ENCODE measurements at regions not wholly inside any gene's neighbourhood (a gene's known extent, or its start where the extent isn't known, plus 50 kb on each side); places are given as distances from the start of the nearest gene placed in this dataset.

DNA sequence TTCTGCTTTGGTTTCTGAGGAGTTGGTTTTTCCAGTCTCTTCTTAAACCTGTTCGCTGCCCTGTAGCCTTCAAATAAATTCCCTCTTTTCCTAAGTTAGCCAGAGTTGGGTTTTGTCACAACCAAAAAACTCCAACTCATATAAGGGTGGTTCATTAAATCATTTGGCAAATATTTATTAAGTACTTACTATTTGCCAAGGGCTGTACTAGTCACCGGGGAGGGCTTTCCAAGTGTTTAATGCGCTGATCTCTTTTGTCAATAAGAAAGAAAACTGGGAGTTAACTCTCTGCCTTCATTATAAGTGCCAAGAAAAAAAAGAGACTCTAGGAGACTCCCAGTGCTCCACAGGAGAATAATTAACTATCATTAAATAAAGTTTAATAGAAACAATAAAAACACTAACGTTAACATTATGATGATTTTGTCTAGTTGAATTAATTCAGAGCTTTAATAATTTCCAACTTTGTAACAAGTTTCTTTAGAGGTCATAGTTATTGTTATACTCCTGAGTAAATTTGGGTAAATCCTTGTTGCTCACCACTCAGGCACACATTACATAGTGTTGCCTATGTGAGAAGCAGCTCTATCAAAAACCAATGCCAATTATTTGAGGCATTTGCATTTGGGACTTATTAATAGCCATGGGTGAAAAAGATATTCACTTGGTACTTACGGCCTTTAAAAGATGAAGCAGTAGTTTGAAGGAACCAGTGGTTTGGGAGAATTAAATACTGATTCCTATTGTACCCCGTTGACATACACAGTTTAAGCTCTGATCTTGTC, 122.5 kb upstream of the TEX13D start:
- DNase-seq: no peak
- intact Hi-C loops (cut with DNase I, micrococcal nuclease): no loop called here

GRCh38 chrX:124211312-124211942, 121.0 kb upstream of the TEX13D start:
- ATAC-seq (peak; percentile 54), DNase-seq (no peak)
- TF ChIP-seq, protein P1, sequence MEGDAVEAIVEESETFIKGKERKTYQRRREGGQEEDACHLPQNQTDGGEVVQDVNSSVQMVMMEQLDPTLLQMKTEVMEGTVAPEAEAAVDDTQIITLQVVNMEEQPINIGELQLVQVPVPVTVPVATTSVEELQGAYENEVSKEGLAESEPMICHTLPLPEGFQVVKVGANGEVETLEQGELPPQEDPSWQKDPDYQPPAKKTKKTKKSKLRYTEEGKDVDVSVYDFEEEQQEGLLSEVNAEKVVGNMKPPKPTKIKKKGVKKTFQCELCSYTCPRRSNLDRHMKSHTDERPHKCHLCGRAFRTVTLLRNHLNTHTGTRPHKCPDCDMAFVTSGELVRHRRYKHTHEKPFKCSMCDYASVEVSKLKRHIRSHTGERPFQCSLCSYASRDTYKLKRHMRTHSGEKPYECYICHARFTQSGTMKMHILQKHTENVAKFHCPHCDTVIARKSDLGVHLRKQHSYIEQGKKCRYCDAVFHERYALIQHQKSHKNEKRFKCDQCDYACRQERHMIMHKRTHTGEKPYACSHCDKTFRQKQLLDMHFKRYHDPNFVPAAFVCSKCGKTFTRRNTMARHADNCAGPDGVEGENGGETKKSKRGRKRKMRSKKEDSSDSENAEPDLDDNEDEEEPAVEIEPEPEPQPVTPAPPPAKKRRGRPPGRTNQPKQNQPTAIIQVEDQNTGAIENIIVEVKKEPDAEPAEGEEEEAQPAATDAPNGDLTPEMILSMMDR (IDR thresholded peaks at IDR 0.05): no peak
- Histone ChIP-seq H3K4me1 (ENCODE audit: low read depth) (no peaks in the 10 kb centered on the region), H3K36me3 (ENCODE audit: low read depth) (no peaks in the 10 kb centered on the region), H3K4me3 (no peak overlapping the region), H3K9me3 (no peaks in the 10 kb centered on the region)
- intact Hi-C loops (cut with DNase I, micrococcal nuclease): no loop called here

More for the DNA sequence above, 122.5 kb upstream of the TEX13D start:
- TF ChIP-seq, protein P1 (IDR thresholded peaks at IDR 0.05): no peak
- Histone ChIP-seq H3K36me3 (ENCODE audit: low read depth) (no peaks in the 10 kb centered on the region), H3K9me3 (no peaks in the 10 kb centered on the region), H3K4me3 (no peak overlapping the region), H3K4me1 (ENCODE audit: low read depth) (no peaks in the 10 kb centered on the region)
- ATAC-seq: no peak

- no peaks in the 10 kb centered on the region for H3K4me1 ChIP-seq (ENCODE audit: low read depth)
- DNase-seq: no peak
Measured at GRCh38 chrX:124212622-124213021, 119.8 kb upstream of the TEX13D start.

GRCh38 chrX:124215786-124216185, 116.7 kb upstream of the TEX13D start:
- ATAC-seq: no peak
- H3K36me3 ChIP-seq (ENCODE audit: low read depth): no peaks in the 10 kb centered on the region

More at GRCh38 chrX:124212622-124213021, 119.8 kb upstream of the TEX13D start:
- TF ChIP-seq, protein P1 (IDR thresholded peaks at IDR 0.05): no peak
- Histone ChIP-seq H3K4me3 (no peak overlapping the region), H3K9me3 (no peaks in the 10 kb centered on the region), H3K36me3 (ENCODE audit: low read depth) (no peaks in the 10 kb centered on the region)
- ATAC-seq: no peak
- intact Hi-C loops (cut with DNase I, micrococcal nuclease): no loop called here

DNA sequence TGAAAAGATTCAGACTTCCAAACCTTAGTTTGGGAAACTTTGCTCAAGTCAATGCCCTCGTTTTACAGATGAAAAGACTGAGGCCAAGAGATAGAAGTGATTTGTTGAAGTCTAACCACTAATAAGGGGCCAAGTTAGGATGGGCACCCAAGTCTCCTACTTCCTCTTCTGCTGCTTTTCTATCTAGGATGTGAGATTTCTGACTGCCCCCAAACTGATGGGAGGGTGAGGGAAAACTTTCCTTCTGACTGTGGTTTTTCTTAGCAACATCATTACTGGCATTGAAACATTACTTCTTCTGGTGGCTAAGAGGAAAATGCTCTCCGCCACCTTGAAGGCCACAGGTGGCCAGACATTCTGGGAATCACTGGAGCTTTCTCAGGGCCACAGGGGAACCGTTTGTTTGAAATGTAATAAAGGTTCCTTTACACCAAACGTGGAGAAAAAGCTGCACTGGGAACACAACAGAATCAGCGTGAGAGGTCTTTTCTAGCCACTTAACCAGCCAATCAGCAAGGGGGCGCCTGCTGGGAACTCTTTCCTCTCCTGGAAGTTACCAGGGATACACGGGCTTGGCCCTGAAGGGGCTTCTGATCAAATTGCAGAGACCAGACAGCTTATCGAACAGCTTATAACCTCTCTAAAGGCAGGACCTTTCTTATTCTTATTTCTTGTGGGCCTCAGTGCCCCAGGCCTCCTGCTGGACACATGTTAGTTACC, 115.9 kb upstream of the TEX13D start:
- intact Hi-C loops (cut with DNase I, micrococcal nuclease): no loop called here
- no peaks in the 10 kb centered on the region for H3K36me3 ChIP-seq (ENCODE audit: low read depth)
- TF ChIP-seq, protein P1 (IDR thresholded peaks at IDR 0.05): no peak
- H3K4me1 ChIP-seq (ENCODE audit: low read depth): no peaks in the 10 kb centered on the region
- no peak for ATAC-seq
- no peak for DNase-seq
- no peak overlapping the region for H3K4me3 ChIP-seq
- H3K9me3 ChIP-seq: no peaks in the 10 kb centered on the region

More at GRCh38 chrX:124215786-124216185, 116.7 kb upstream of the TEX13D start:
- Histone ChIP-seq H3K4me1 (ENCODE audit: low read depth) (no peaks in the 10 kb centered on the region), H3K9me3 (no peaks in the 10 kb centered on the region), H3K4me3 (no peak overlapping the region)
- intact Hi-C loops (cut with DNase I, micrococcal nuclease): no loop called here
- TF ChIP-seq, protein P1 (IDR thresholded peaks at IDR 0.05): no peak
- no peak for DNase-seq
